Lower leg skin (tissue), 4 donors: ENCODE measurements at regions not wholly inside any gene's neighbourhood (a gene's known extent, or its start where the extent isn't known, plus 50 kb on each side); places are given as distances from the start of the nearest gene placed in this dataset.

Source experiments
- DNase-seq, 2 donors: peaks; one replicate each; pipeline ENCODE4 v3.0.0-alpha.2; 2019; ENCODE audit warnings: low spot score in 2 of 2
- H3K4me3 ChIP-seq: fragments of 200-600 bp; sonication (generic); 2 replicates; pipeline ENCODE4 v1.5.1; 2017; ENCODE audit warnings: mild to moderate bottlenecking, low read depth; ENCODE audit not compliant: poor library complexity, severe bottlenecking
- CTCF ChIP-seq, 3 donors: fragments of 450-650 bp; IDR thresholded peaks; one replicate each; pipeline ENCODE4 v1.5.1; 2016; ENCODE audit warnings: antibody characterized with exemption in 3 of 3, mild to moderate bottlenecking in 3 of 3, moderate library complexity in 2 of 3
- POLR2A ChIP-seq, 2 donors: fragments of 450-650 bp; IDR thresholded peaks; one replicate each; pipeline ENCODE4 v1.6.1; 2016 to 2017; ENCODE audit warnings: antibody characterized with exemption in 2 of 2, mild to moderate bottlenecking in 1 of 2, moderate library complexity in 1 of 2
- WGBS, 2 donors: methylation state at CpG; one replicate each; pipeline ENCODE4 v1.1.5; 2018; 5-methylcytosine and 5-hydroxymethylcytosine counted together
- intact Hi-C: fragments of 100-400 bp; cut with DNase I; formaldehyde crosslinking; loops from one replicate; pipeline ENCODE4 v1.15.0; 2023; ENCODE audit warnings: low total_unique reads

GRCh38 chr5:28975508-28975907 is 1937.1 kb upstream of the CDH9 start:
- 91 to 93% methylated on average over 2 of the region's 2 CpGs for WGBS, 2 donors
- no peak for DNase-seq
- intact Hi-C loops, result no loop called here
- TF ChIP-seq CTCF (IDR thresholded peaks at IDR 0.05), result no peak
- no peak for TF ChIP-seq POLR2A (IDR thresholded peaks at IDR 0.05)
- no peak overlapping the region for H3K4me3 ChIP-seq

DNA sequence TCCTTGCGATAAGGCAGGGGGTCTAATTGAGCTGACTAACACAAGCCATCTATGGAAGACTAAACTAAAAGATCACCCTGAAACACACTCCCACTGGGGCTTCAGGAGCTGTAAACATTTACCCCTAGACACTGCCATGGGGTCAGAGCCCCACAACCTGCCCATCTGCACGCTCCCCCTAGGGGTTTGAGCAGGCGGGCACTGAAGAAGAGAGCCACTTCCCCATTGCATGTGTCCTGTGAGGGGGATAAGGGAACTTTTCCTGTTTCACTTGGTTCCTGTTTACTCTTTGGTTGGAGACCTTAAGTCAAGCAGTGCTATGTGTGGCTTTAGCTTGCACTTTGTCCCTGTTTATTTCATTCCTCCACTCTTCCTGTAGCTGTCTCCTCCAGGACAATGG is 1929.5 kb upstream of the CDH9 start:
- no peak for DNase-seq
- WGBS, 2 donors, result 78 to 83% methylated on average over 3 of the region's 3 CpGs
- no peak overlapping the region for H3K4me3 ChIP-seq
- intact Hi-C loops, result no loop called here
- TF ChIP-seq CTCF (IDR thresholded peaks at IDR 0.05) (no peak), POLR2A (IDR thresholded peaks at IDR 0.05) (no peak)

- no peak for TF ChIP-seq POLR2A (IDR thresholded peaks at IDR 0.05)
- TF ChIP-seq CTCF (IDR thresholded peaks at IDR 0.05), result no peak
- no peak for DNase-seq
These were observed 1923.4 kb upstream of the CDH9 start for GRCh38 chr5:28961816-28962215.

GRCh38 chr5:28958581-28958980 is 1920.2 kb upstream of the CDH9 start:
- DNase-seq, result no peak
- intact Hi-C loops, result loop anchor here (2.0 kb wide), 1 partner anchor 30 kb away; no protein-coding TSS in a partner anchor
- 68 to 75% methylated on average over 2 of the region's 2 CpGs for WGBS, 2 donors
- TF ChIP-seq CTCF (IDR thresholded peaks at IDR 0.05) (no peak), POLR2A (IDR thresholded peaks at IDR 0.05) (no peak)
- H3K4me3 ChIP-seq, result no peak overlapping the region

More at GRCh38 chr5:28961816-28962215, 1923.4 kb upstream of the CDH9 start:
- intact Hi-C loops, result no loop called here
- no peak overlapping the region for H3K4me3 ChIP-seq

GRCh38 chr5:28957450-28957849 is 1919.1 kb upstream of the CDH9 start:
- TF ChIP-seq POLR2A (IDR thresholded peaks at IDR 0.05), result no peak
- no peak for TF ChIP-seq CTCF (IDR thresholded peaks at IDR 0.05)
- H3K4me3 ChIP-seq, result no peak overlapping the region
- DNase-seq, result no peak
- intact Hi-C loops, result no loop called here

- intact Hi-C loops, result no loop called here
- TF ChIP-seq POLR2A (IDR thresholded peaks at IDR 0.05), result no peak
- TF ChIP-seq CTCF (IDR thresholded peaks at IDR 0.05), result no peak
- no peak for DNase-seq
- no peak overlapping the region for H3K4me3 ChIP-seq
- WGBS, 2 donors, result 83 to 91% methylated on average over 4 of the region's 4 CpGs
These were observed 1915.7 kb upstream of the CDH9 start for GRCh38 chr5:28954074-28954473.
